Transverse colon (tissue), 4 donors: ENCODE measurements at regions not wholly inside any gene's neighbourhood (a gene's known extent, or its start where the extent isn't known, plus 50 kb on each side); places are given as distances from the start of the nearest gene placed in this dataset.

Experiments used
- CTCF ChIP-seq, 5 experiments: fragments of 200-600 bp in 3 of 5; fragments of 450-650 bp in 2 of 5; sonication (generic) in 3 of 5; IDR thresholded peaks; 1 replicate in 2 of 5; 2 replicates in 3 of 5; pipeline ENCODE4 v1.5.1; 2016 to 2017; ENCODE audit warnings: antibody characterized with exemption in 5 of 5, inconsistent platforms in 3 of 5, mild to moderate bottlenecking in 2 of 5, moderate library complexity in 1 of 5
- POLR2AphosphoS5 ChIP-seq, 3 donors: sonication (generic); formaldehyde crosslinking; IDR thresholded peaks; one replicate each; pipeline ENCODE4 v1.6.1; 2016; ENCODE audit warnings: antibody characterized with exemption in 3 of 3

GRCh38 chr10:61588770-61589211 is 73.9 kb upstream of the CABCOCO1 start:
- TF ChIP-seq CTCF (IDR thresholded peaks at IDR 0.05) (no peak), POLR2AphosphoS5 (IDR thresholded peaks at IDR 0.05) (no peak)
